D721Med (cell line): ENCODE measurements at regions not wholly inside any gene's neighbourhood (a gene's known extent, or its start where the extent isn't known, plus 50 kb on each side); places are given as distances from the start of the nearest gene placed in this dataset.
A peak's percentile ranks its signal among the peaks of the same experiment; 100 is the strongest.

Experiments
- DNase-seq: peaks from one replicate; pipeline ENCODE4 v3.0.0; 2011; ENCODE audit warnings: low spot score; ENCODE audit not compliant: insufficient read length
- FAIRE-seq: peaks from 2 replicates; lab custom pipeline; 2011; peaks lifted over from hg19 to GRCh38; lab: Jason Lieb, UNC
- TF ChIP-seq, protein P1 (sequence below): IDR thresholded peaks from 2 replicates; pipeline ENCODE4 v1.5.1; 2012; ENCODE audit warnings: mild to moderate bottlenecking, control low read depth; ENCODE audit not compliant: insufficient read depth; ENCODE audit errors: missing control alignments

DNA sequence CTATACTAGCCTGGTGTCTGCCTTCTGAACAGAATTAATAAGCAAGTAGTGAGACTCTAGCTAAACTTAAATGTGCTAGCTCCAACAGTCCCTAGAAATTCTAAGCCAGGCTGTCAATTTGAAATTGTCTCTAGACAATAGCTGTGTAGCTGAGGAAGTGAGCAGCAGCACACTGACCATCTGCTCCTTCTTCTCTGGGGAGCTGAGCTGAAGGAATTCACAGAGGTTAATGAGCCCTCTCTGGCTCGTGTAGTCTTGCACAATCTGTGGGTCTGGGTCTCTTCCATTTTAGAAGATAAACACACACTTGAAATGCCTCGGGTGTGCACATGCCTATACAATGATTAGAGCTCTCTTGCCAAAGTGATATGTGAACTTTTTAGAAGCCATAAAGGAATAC lies 63.5 kb upstream of the BARX1 start:
- no peak for DNase-seq
- FAIRE-seq = no peak
- TF ChIP-seq, protein P1, sequence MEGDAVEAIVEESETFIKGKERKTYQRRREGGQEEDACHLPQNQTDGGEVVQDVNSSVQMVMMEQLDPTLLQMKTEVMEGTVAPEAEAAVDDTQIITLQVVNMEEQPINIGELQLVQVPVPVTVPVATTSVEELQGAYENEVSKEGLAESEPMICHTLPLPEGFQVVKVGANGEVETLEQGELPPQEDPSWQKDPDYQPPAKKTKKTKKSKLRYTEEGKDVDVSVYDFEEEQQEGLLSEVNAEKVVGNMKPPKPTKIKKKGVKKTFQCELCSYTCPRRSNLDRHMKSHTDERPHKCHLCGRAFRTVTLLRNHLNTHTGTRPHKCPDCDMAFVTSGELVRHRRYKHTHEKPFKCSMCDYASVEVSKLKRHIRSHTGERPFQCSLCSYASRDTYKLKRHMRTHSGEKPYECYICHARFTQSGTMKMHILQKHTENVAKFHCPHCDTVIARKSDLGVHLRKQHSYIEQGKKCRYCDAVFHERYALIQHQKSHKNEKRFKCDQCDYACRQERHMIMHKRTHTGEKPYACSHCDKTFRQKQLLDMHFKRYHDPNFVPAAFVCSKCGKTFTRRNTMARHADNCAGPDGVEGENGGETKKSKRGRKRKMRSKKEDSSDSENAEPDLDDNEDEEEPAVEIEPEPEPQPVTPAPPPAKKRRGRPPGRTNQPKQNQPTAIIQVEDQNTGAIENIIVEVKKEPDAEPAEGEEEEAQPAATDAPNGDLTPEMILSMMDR = no peak

DNA sequence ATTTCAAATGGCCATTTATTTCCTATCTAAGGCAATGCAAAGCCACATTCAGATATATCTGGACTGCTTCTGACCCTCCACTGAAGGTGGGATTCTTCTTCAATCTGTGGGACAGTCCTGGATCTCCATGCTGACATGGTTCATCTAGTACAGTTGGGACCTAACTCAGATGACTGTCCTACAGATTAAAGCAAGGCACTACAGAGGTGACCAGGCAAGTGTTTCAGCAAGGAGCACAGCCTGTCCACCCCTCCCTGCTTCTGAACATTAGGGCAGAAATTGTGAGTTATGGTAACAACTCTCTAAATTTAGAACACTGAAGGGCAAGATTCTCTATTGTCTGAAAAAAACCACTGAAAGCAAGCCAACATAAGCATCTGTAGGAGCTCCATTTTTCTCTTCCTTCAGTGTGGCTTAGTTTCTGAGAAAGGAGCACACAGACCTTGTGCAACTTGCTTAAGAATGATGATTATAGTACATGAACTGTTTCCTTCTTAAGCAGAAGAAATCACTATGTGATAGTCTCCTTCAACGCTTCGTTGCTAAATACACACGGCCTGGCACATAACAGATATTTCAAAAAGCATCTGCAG lies 62.9 kb upstream of the BARX1 start:
- TF ChIP-seq, protein P1 = no peak
- FAIRE-seq (no peak), DNase-seq (no peak)

DNA sequence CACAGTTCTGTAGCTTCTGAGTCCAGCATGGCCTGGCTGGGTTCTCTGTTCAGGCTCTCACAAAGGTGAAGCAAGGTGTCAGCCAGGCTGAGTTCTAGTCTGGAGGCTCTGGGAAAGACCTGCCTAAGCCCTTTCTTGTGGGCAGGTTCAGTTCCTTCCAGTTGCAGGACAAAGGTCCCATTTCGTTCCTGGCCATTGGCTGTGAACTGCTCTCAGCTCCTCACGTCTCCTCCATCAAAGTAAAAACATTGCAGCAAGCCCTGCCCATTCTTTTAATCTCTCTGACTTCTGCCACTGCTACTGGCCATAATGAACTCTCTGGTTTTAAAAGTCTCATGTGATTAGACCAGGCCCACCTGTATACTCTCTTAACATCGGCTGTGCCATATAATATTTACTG lies 61.6 kb upstream of the BARX1 start:
- DNase-seq (no peak), FAIRE-seq (no peak)
- TF ChIP-seq, protein P1 = no peak

DNA sequence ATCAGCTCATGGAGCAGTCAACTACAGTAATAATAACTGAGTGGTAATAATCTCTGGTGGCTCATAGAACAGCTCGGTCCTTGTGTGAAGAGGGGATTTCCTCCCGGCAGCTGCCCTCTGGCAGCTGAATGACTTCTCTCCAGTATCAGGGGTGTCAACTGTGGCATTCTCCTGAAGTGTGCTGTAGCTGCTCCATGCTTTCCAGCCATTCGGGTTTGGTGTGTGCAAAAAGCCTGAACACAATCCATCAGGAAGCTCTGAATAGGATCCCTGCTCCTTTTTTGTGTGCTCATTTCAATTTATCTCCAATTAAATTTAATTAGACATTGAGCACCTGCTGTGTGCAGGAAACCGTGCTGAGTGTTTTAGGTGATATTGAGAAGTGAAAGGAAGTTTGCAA lies 59.8 kb upstream of the BARX1 start:
- DNase-seq (no peak), FAIRE-seq (no peak)
- TF ChIP-seq, protein P1 = no peak

DNA sequence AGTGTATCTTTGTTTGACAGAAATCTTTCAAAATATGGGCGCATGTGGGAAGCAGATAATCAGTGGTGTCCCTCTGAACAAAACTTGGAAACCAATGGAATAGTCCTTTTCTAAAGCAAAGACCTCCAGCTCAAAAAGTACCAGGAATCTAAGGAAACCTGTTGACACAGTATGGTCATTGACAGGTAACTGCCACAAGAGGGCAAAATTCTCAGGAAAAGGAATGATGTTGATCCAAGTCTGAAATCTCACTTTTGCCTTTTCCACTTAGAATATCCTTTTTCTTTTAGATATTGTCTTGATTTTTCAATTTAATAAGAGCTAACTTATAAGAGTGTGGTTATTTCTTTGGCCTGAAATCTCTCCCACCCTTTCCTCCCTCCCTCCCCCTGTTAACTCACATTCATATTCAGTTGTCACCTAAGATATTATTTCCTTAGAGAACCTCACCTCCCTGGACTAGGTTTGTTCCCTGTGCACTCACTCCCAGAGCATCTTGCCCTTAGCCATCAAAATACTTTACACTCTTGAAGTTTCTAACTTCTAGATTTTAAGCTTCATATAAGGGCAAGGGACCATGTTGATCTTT lies 59.0 kb upstream of the BARX1 start:
- DNase-seq (no peak), FAIRE-seq (no peak)
- TF ChIP-seq, protein P1 = peak; percentile 71

DNA sequence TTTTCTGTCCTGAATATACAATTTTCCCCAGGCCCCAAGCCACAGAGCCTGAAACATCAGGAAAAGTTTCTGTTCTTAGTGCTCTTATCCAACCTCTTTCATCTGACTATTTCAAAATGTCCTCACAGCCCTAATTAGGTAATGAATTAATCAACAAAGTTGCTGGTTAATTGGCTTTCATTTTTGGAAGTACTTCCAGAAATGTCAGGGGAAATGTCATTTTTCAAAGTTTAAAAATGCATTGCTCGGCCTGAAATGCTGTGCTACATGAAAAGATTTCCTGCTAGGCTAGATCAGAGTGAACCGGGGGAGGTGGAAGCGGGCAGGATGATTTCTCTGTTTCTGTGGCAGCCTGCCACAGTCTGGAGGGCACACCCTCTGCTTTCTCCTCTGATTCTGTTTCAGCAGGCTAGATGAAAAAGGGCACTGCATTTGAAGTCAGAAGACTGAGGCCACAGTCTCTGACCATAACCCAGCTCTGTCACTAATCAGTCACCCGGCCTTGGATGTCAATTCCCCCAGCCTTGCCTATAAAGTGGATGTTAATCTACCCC lies 55.9 kb upstream of the BARX1 start:
- no peak for FAIRE-seq
- no peak for DNase-seq
- TF ChIP-seq, protein P1 = no peak
